B cell (primary cell): ENCODE measurements at regions not wholly inside any gene's neighbourhood (a gene's known extent, or its start where the extent isn't known, plus 50 kb on each side); places are given as distances from the start of the nearest gene placed in this dataset.

Experiments used
- ATAC-seq: fragments of 200-7000 bp; cut with Tn5 transposase; one replicate; pipeline ENCODE4 v1.10.0; 2021; ENCODE audit warnings: low read depth, mild to moderate bottlenecking, moderate number of reproducible peaks, moderate library complexity
- CTCF ChIA-PET: fragments of 350-600 bp; sonication (Branson Sonifier 250); formaldehyde crosslinking; loops from one replicate; lab custom pipeline; 2021; ENCODE audit warnings: antibody characterized with exemption, inconsistent platforms; lab: Charles Lee
- POLR2A ChIA-PET: fragments of 350-600 bp; sonication (Branson Sonifier 250); formaldehyde crosslinking; loops from one replicate; lab custom pipeline; 2021; ENCODE audit warnings: antibody characterized with exemption; lab: Charles Lee
- DNase-seq: peaks from one replicate; pipeline ENCODE4 v3.0.0; 2013
- H2AFZ ChIP-seq: 2 replicates; pipeline ENCODE4 v1.6.1; 2012; ENCODE audit warnings: mild to moderate bottlenecking, low read depth, low read length; ENCODE audit not compliant: insufficient read depth, poor library complexity, severe bottlenecking
- H3K27ac ChIP-seq, 2 donors: 1 replicate in 1 of 2; 2 replicates in 1 of 2; pipeline ENCODE4 v1.5.1; 2012 to 2013; ENCODE audit warnings: low read length in 2 of 2, mild to moderate bottlenecking in 2 of 2, moderate library complexity in 1 of 2
- H3K27me3 ChIP-seq, 4 experiments: fragments of 200-600 bp in 1 of 4; sonication (generic) in 1 of 4; replicated peaks in 1 of 4; 1 replicate in 2 of 4; 2 replicates in 2 of 4; pipeline versions ENCODE4 v1.6.1 to v1.7.0; 2013 to 2016; ENCODE audit warnings: low read length in 3 of 4, mild to moderate bottlenecking in 2 of 4, mixed read lengths in 1 of 4, moderate library complexity in 1 of 4; ENCODE audit not compliant: insufficient read depth in 4 of 4, control insufficient read depth in 3 of 4; ENCODE audit errors: control extremely low read depth in 1 of 4
- H3K36me3 ChIP-seq, 2 experiments: replicated peaks in 1 of 2; 1 replicate in 1 of 2; 2 replicates in 1 of 2; pipeline versions ENCODE4 v1.6.1 to v1.7.1; 2013; ENCODE audit warnings: low read length in 1 of 2; ENCODE audit not compliant: insufficient read depth in 2 of 2, control insufficient read depth in 1 of 2; ENCODE audit errors: control extremely low read depth in 1 of 2, extremely low read depth in 1 of 2
- H3K4me1 ChIP-seq, 2 donors: fragments of 200-600 bp in 1 of 2; sonication (generic) in 1 of 2; 1 replicate in 1 of 2; 2 replicates in 1 of 2; pipeline versions ENCODE4 v1.5.1 to v1.6.1; 2013 to 2017; ENCODE audit warnings: low read length in 2 of 2; ENCODE audit not compliant: control insufficient read depth in 2 of 2, insufficient read depth in 2 of 2
- H3K4me2 ChIP-seq: replicated peaks from 2 replicates; pipeline ENCODE3; 2012; ENCODE audit warnings: mild to moderate bottlenecking, low read depth, low read length; ENCODE audit not compliant: poor library complexity, severe bottlenecking
- H3K4me3 ChIP-seq, 5 experiments: fragments of 200-600 bp in 1 of 5; sonication (generic) in 1 of 5; 1 replicate in 3 of 5; 2 replicates in 2 of 5; pipeline versions ENCODE4 v1.5.1 to v1.7.0; 2011 to 2016; ENCODE audit warnings: low read length in 4 of 5, mild to moderate bottlenecking in 4 of 5, low read depth in 2 of 5, control low read depth in 1 of 5, moderate library complexity in 1 of 5; ENCODE audit not compliant: insufficient read depth in 1 of 5; ENCODE audit errors: control extremely low read depth in 1 of 5, extremely low read depth in 1 of 5
- H3K79me2 ChIP-seq: fragments of 200-600 bp; sonication (generic); one replicate; pipeline ENCODE4 v1.6.0; 2016; ENCODE audit warnings: low read length; ENCODE audit not compliant: control insufficient read depth, insufficient read depth
- H3K9ac ChIP-seq: fragments of 200-600 bp; sonication (generic); 2 replicates; pipeline ENCODE4 v1.6.1; 2017; ENCODE audit warnings: mild to moderate bottlenecking, low read length, moderate library complexity
- H3K9me3 ChIP-seq, 3 donors: one replicate each; pipeline versions ENCODE4 v1.6.1 to v1.7.1; 2013; ENCODE audit warnings: low read length in 2 of 3; ENCODE audit not compliant: control insufficient read depth in 2 of 3, insufficient read depth in 1 of 3; ENCODE audit errors: control extremely low read depth in 1 of 3
- H4K20me1 ChIP-seq: 2 replicates; pipeline ENCODE4 v1.6.0; 2012; ENCODE audit warnings: mild to moderate bottlenecking, low read length; ENCODE audit not compliant: insufficient read depth, control insufficient read depth, poor library complexity, severe bottlenecking
- H3K27ac Mint-ChIP-seq: one replicate; pipeline ENCODE4 v1.8.0; 2021; ENCODE audit warnings: mixed read lengths
- H3K27me3 Mint-ChIP-seq: one replicate; pipeline ENCODE4 v1.8.0; 2021; ENCODE audit warnings: mixed read lengths
- H3K4me1 Mint-ChIP-seq: one replicate; pipeline ENCODE4 v1.8.0; 2021; ENCODE audit warnings: mixed read lengths
- H3K4me3 Mint-ChIP-seq: one replicate; pipeline ENCODE4 v1.8.0; 2021; ENCODE audit warnings: mixed read lengths
- H3K9me3 Mint-ChIP-seq: one replicate; pipeline ENCODE4 v1.8.0; 2022; ENCODE audit warnings: mixed read lengths; ENCODE audit not compliant: insufficient read depth
- CTCF ChIP-seq: fragments of 200-600 bp; IDR thresholded peaks from one replicate; pipeline ENCODE4 v1.8.0; 2022; ENCODE audit warnings: antibody characterized with exemption, mild to moderate bottlenecking
- EZH2 ChIP-seq: IDR thresholded peaks from 2 replicates; pipeline ENCODE4 v1.6.1; 2012; ENCODE audit warnings: borderline replicate concordance, low read depth, mild to moderate bottlenecking, moderate library complexity, low read length; ENCODE audit not compliant: insufficient read depth, poor library complexity, severe bottlenecking
- WGBS: methylation state at CpG from one replicate; pipeline ENCODE4 v1.1.5; 2013; ENCODE audit warnings: missing lambda C conversion rate; ENCODE audit not compliant: insufficient coverage; 5-methylcytosine and 5-hydroxymethylcytosine counted together
- intact Hi-C: fragments of 100-400 bp; cut with micrococcal nuclease; formaldehyde crosslinking; loops from one replicate; pipeline ENCODE4 v1.10.0; 2022

DNA sequence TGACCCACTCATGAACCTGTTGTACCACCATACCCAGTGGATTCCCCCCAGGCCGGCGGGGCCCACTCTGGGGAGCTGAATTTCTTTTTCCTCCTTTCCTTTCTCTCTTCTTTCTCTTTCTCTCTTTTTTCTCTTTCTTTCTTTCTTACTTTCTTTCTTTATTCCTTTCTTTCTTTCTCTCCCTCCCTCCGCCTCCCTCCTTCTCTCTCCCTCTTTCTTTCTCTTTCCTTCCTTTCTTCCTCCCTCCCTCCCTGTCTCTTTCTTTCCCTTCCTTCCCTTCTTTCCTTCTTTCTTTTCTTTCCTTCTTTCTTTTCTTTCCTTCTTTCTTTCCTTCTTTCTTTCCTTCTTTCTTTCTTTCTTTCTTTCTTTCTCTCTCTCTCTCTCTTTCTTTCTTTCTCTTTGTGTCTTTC lies 327.7 kb downstream of the ZNF536 start:
- no peak overlapping the region for H3K4me3 ChIP-seq
- H3K4me3 Mint-ChIP-seq = no peak overlapping the region
- no peak overlapping the region for H3K27ac ChIP-seq
- H3K9me3 ChIP-seq = peaks cover 0 to 18% (median 0%) of the 10 kb centered on the region in 3 donors
- POLR2A ChIA-PET = no interaction called here
- H3K9me3 Mint-ChIP-seq = no peaks in the 10 kb centered on the region
- H4K20me1 ChIP-seq = no peaks in the 10 kb centered on the region
- H3K27me3 ChIP-seq = peaks cover 0 to 4% (median 0%) of the 10 kb centered on the region in 4 experiments
- H3K79me2 ChIP-seq = no peaks in the 10 kb centered on the region
- H3K4me1 Mint-ChIP-seq = no peaks in the 10 kb centered on the region
- H3K4me1 ChIP-seq = no peaks in the 10 kb centered on the region
- TF ChIP-seq EZH2 (no peak), CTCF (peak; percentile 23)
- H3K36me3 ChIP-seq = no peaks in the 10 kb centered on the region
- intact Hi-C loops = no loop called here
- no peak overlapping the region for H3K9ac ChIP-seq
- H3K4me2 ChIP-seq = no peak overlapping the region
- no peak overlapping the region for H2AFZ ChIP-seq
- CTCF ChIA-PET = no interaction called here
- peaks cover under 1% of the 10 kb centered on the region for H3K27me3 Mint-ChIP-seq
- DNase-seq (no peak), ATAC-seq (no peak)
- no peak overlapping the region for H3K27ac Mint-ChIP-seq
- WGBS = 95% methylated on average over 3 of the region's 3 CpGs

- ChIA-PET POLR2A (no interaction called here), CTCF (interaction anchor here (1.1 kb wide), 1 partner anchor 9 kb away, joined by 3 read pairs; no protein-coding TSS in a partner anchor)
- Histone ChIP-seq H3K79me2 (no peaks in the 10 kb centered on the region), H3K36me3 (no peaks in the 10 kb centered on the region), H3K4me1 (no peaks in the 10 kb centered on the region), H4K20me1 (no peaks in the 10 kb centered on the region), H3K4me3 (no peak overlapping the region), H3K9ac (no peak overlapping the region), H3K4me2 (no peak overlapping the region), H3K27ac (no peak overlapping the region), H3K9me3 (peaks cover 0 to 16% (median 0%) of the 10 kb centered on the region in 3 donors), H3K27me3 (peaks cover 0 to 4% (median 0%) of the 10 kb centered on the region in 4 experiments), H2AFZ (no peak overlapping the region)
- WGBS = 65% methylated on average over 6 of the region's 6 CpGs
- Mint-ChIP-seq H3K9me3 (no peaks in the 10 kb centered on the region), H3K4me1 (no peaks in the 10 kb centered on the region), H3K4me3 (no peak overlapping the region), H3K27ac (no peak overlapping the region), H3K27me3 (peaks cover 26% of the 10 kb centered on the region)
- no peak for DNase-seq
- no peak for ATAC-seq
- TF ChIP-seq EZH2 = no peak
- intact Hi-C loops = no loop called here
Measured at GRCh38 chr19:30696514-30696913, 324.3 kb downstream of the ZNF536 start.
